Kidney (tissue), 13 donors: ENCODE measurements at regions not wholly inside any gene's neighbourhood (a gene's known extent, or its start where the extent isn't known, plus 50 kb on each side); places are given as distances from the start of the nearest gene placed in this dataset.

Experiments used
- DNase-seq, 5 donors: peaks; one replicate each; pipeline ENCODE4 v3.0.0-alpha.2; 2013 to 2020
- FAIRE-seq: peaks from 2 replicates; lab custom pipeline; 2012; peaks lifted over from hg19 to GRCh38; lab: Jason Lieb, UNC
- H3K27ac ChIP-seq, 2 donors: one replicate each; pipeline ENCODE4 v1.7.0; 2013; ENCODE audit warnings: low read depth in 2 of 2, low read length in 2 of 2, inconsistent platforms in 1 of 2
- H3K27me3 ChIP-seq: one replicate; pipeline ENCODE4 v1.7.1; 2013; ENCODE audit warnings: low read length, inconsistent platforms; ENCODE audit not compliant: control insufficient read depth, insufficient read depth
- H3K36me3 ChIP-seq, 3 donors: one replicate each; pipeline versions ENCODE4 v1.7.0 to v1.7.1; 2013; ENCODE audit warnings: low read length in 3 of 3, control low read depth in 1 of 3, inconsistent platforms in 1 of 3; ENCODE audit not compliant: insufficient read depth in 3 of 3, control insufficient read depth in 2 of 3
- H3K4me1 ChIP-seq, 3 donors: one replicate each; pipeline versions ENCODE4 v1.7.0 to v1.7.1; 2013; ENCODE audit warnings: low read length in 3 of 3, inconsistent platforms in 1 of 3, low read depth in 1 of 3; ENCODE audit not compliant: control insufficient read depth in 2 of 3, insufficient read depth in 2 of 3
- H3K4me3 ChIP-seq, 3 donors: one replicate each; pipeline versions ENCODE4 v1.7.0 to v1.8.1; 2013; ENCODE audit warnings: low read length in 3 of 3, control low read depth in 1 of 3, inconsistent platforms in 1 of 3
- H3K9ac ChIP-seq, 3 donors: one replicate each; pipeline versions ENCODE4 v1.7.0 to v1.7.1; 2013; ENCODE audit warnings: low read length in 3 of 3, control low read depth in 1 of 3, inconsistent platforms in 1 of 3
- H3K9me3 ChIP-seq, 3 donors: one replicate each; pipeline versions ENCODE4 v1.7.0 to v1.7.1; 2013; ENCODE audit warnings: low read length in 3 of 3, control low read depth in 1 of 3, inconsistent platforms in 1 of 3; ENCODE audit not compliant: control insufficient read depth in 2 of 3, insufficient read depth in 1 of 3
- intact Hi-C: fragments of 100-400 bp; cut with DNase I; formaldehyde crosslinking; loops from one replicate; pipeline ENCODE4 v1.11.1; 2022
- TF ChIP-seq, protein P1 (sequence below): IDR thresholded peaks from 3 replicates; pipeline ENCODE4 v1.5.1; 2012; ENCODE audit warnings: mild to moderate bottlenecking, moderate library complexity, borderline replicate concordance; ENCODE audit not compliant: insufficient read depth; ENCODE audit errors: extremely low read depth
- donor health status: control.
- donor health status: control.
- donor health status: control.
- donor health status: control.
- donor health status: control.
- donor health status: DM: yes; HTN: yes; CAD: no.
- donor health status: Normal renal cell carcinoma (clear cell type).

DNA sequence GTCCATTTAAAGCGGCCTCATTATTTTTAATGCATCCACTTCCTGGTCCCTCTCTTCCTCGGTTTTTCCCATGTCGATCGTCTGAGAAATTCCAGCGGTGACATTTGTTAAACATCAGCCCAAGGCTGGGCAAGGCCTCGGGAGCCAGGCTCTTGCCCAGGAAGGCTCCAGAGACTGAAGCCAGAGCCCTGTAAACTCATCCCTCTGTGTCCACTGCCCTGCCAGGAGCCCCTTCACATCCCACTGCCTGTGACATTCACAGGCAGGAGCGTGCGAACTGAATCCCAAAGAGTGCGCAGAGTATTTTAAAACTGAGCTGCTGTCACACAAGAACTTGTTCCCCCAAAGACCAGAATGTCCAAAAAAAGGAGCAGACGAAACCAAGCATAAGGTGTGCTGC lies 56.5 kb upstream of the ANO1 start:
- TF ChIP-seq, protein P1, sequence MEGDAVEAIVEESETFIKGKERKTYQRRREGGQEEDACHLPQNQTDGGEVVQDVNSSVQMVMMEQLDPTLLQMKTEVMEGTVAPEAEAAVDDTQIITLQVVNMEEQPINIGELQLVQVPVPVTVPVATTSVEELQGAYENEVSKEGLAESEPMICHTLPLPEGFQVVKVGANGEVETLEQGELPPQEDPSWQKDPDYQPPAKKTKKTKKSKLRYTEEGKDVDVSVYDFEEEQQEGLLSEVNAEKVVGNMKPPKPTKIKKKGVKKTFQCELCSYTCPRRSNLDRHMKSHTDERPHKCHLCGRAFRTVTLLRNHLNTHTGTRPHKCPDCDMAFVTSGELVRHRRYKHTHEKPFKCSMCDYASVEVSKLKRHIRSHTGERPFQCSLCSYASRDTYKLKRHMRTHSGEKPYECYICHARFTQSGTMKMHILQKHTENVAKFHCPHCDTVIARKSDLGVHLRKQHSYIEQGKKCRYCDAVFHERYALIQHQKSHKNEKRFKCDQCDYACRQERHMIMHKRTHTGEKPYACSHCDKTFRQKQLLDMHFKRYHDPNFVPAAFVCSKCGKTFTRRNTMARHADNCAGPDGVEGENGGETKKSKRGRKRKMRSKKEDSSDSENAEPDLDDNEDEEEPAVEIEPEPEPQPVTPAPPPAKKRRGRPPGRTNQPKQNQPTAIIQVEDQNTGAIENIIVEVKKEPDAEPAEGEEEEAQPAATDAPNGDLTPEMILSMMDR = no peak
- Histone ChIP-seq H3K27me3 (no peaks in the 10 kb centered on the region), H3K27ac (no peak overlapping the region), H3K9me3 (peaks cover 0 to 9% (median 9%) of the 10 kb centered on the region in 3 donors), H3K9ac (no peak overlapping the region), H3K4me1 (no peaks in the 10 kb centered on the region), H3K4me3 (no peak overlapping the region), H3K36me3 (peaks cover 0 to 2% (median 0%) of the 10 kb centered on the region in 3 donors)
- DNase-seq = no peak
- intact Hi-C loops = no loop called here
- no peak for FAIRE-seq

DNA sequence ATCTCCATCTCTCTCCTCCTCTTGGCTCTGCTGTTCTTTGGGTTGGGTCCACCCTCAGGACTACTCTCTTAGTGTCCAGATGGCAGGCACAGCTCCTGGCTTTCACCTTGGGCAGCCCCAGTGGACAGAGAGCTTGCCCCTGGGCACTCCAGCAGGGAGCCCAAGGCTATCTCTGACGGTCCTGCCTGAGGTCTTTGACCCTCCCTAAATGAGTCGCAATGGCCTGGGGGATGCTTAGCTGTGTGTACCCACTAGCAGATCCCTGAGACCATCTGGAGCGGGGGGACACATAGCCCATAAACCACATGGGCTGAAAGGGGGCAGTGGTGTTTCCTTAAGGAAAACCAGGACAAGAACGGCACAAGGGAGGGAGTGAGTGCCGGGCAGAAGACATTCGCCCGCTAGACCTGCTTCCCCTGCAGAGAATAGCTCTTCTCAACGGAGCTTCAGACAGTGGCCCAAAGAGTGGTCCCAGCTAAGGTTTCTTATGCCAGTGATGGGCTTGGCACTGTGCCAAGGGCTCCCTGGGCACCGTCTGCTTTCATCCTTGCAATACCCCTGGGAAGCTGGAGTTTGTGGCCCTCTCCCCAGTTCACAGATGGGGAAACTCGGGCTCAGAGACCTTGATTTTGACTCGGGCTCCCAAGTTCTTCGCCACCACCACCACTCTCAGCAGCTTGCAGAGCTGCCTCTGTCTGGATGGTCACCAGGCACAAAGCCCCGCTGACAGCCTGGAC lies 53.9 kb upstream of the ANO1 start:
- H3K27ac ChIP-seq = no peak overlapping the region
- H3K9me3 ChIP-seq = peaks cover 0 to 9% (median 9%) of the 10 kb centered on the region in 3 donors
- TF ChIP-seq, protein P1 = no peak
- intact Hi-C loops = no loop called here
- no peaks in the 10 kb centered on the region for H3K27me3 ChIP-seq
- DNase-seq = no peak
- no peaks in the 10 kb centered on the region for H3K4me1 ChIP-seq
- H3K9ac ChIP-seq = no peak overlapping the region
- no peak for FAIRE-seq
- H3K4me3 ChIP-seq = no peak overlapping the region
- H3K36me3 ChIP-seq = peaks cover 0 to 2% (median 0%) of the 10 kb centered on the region in 3 donors

DNA sequence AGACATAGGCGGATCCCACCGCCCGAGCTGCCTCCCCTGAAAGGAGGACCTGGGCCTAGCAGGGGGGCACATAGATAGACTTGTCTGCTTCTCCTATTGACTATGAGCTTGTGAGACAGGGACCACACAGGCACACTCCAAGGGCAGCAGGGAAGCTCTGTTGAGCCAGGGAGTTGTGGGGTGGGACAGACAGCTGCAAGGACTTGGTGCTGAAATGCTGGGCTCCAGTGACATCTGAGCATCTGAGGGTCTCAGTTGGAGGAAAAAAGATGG lies 53.4 kb upstream of the ANO1 start:
- Histone ChIP-seq H3K27me3 (no peaks in the 10 kb centered on the region), H3K9me3 (peaks cover 0 to 9% (median 9%) of the 10 kb centered on the region in 3 donors), H3K4me3 (no peak overlapping the region), H3K27ac (no peak overlapping the region), H3K36me3 (peaks cover 0 to 2% (median 0%) of the 10 kb centered on the region in 3 donors), H3K4me1 (no peaks in the 10 kb centered on the region), H3K9ac (no peak overlapping the region)
- intact Hi-C loops = no loop called here
- DNase-seq (no peak), FAIRE-seq (no peak)
- TF ChIP-seq, protein P1 = no peak
